Retinal pigment epithelial cell (primary cell): ENCODE measurements at regions not wholly inside any gene's neighbourhood (a gene's known extent, or its start where the extent isn't known, plus 50 kb on each side); places are given as distances from the start of the nearest gene placed in this dataset.
A peak's percentile ranks its signal among the peaks of the same experiment; 100 is the strongest.
"Not testable (repeated sequence)": the region's sequence is repeated elsewhere in the genome, so short reads cannot be mapped to it uniquely, and the experiment has no call there.

Source experiments
- DNase-seq: peaks from one replicate; pipeline ENCODE4 v3.0.0-alpha.2; 2010; ENCODE audit warnings: low read depth
- H3K4me3 ChIP-seq: 2 replicates; pipeline ENCODE4 v1.5.1; 2011; ENCODE audit warnings: mild to moderate bottlenecking, low read length, control low read depth, moderate library complexity
- CTCF ChIP-seq: conservative IDR thresholded peaks from 2 replicates; pipeline ENCODE4 v1.5.1; 2011; ENCODE audit warnings: low read depth, low read length, control low read depth, inconsistent platforms

GRCh38 chr15:89017370-89018066 lies 70.7 kb upstream of the ABHD2 start:
- H3K4me3 ChIP-seq, result peak overlapping the region; percentile 46
- TF ChIP-seq CTCF, result peak; percentile 90
- no peak for DNase-seq

- no peak for TF ChIP-seq CTCF
These were observed 70.0 kb upstream of the ABHD2 start for GRCh38 chr15:89018207-89018606.

GRCh38 chr15:89019436-89019835 lies 68.8 kb upstream of the ABHD2 start:
- no peak overlapping the region for H3K4me3 ChIP-seq
- DNase-seq, result no peak
- TF ChIP-seq CTCF, result no peak

More at GRCh38 chr15:89018207-89018606, 70.0 kb upstream of the ABHD2 start:
- H3K4me3 ChIP-seq, result no peak overlapping the region
- DNase-seq, result no peak

GRCh38 chr15:89021224-89021623 lies 67.0 kb upstream of the ABHD2 start:
- no peak overlapping the region for H3K4me3 ChIP-seq
- TF ChIP-seq CTCF, result no peak
- DNase-seq, result no peak

GRCh38 chr15:89021886-89022285 lies 66.4 kb upstream of the ABHD2 start:
- not testable (repeated sequence) for H3K4me3 ChIP-seq, DNase-seq

- H3K4me3 ChIP-seq, result no peak overlapping the region
- no peak for TF ChIP-seq CTCF
- DNase-seq, result no peak
These were observed 64.8 kb upstream of the ABHD2 start for GRCh38 chr15:89023311-89023961.

- TF ChIP-seq CTCF, result no peak
- H3K4me3 ChIP-seq, result no peak overlapping the region
- no peak for DNase-seq
These were observed 63.8 kb upstream of the ABHD2 start for GRCh38 chr15:89024418-89024817.
